ENCODE measurements at regions not wholly inside any gene's neighbourhood (a gene's known extent, or its start where the extent isn't known, plus 50 kb on each side); places are given as distances from the start of the nearest gene placed in this dataset.
"Not testable (repeated sequence)": the region's sequence is repeated elsewhere in the genome, so short reads cannot be mapped to it uniquely, and the experiment has no call there.

DNA sequence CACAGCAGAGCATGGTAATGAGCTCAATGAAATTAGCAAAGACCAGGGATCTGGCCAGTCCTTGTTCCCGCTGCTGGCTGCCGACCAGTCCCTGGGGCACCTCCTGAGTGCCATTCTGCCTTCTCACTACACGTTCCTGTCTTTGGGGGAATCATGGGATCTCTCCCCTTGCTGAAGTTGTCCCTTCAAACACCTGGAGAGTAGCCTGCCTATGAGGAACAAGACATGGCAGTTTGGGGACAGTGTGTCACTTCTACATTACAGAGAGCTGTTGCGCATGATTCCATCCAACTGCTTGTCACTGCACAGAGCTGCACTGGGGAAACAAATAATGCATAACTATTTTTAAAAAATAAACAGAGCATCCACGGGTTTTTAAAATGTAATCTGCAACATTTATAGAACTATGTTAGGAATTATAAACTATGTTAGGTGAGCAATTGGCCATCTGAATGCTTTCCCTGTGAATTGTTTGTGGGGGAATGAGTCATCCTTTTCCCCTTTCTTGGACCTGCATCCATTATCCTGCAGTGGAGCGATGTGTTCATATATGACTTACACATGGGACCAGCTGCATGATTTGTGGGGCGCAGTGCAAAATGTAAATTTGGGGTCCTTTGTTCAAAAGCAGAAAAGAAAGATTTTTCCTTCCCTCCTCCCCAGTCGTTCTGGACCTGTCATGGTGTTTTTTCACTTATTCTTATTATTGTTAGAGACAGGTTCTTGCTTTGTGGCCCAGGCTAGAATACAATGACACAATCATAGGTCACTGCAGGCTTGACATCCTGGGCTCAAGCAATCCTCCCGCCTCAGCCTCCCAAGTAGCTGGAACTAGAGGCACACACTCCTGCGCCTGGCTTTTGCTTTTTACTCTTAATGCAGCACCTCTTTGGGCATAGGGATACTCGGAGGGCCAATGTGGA, 115.0 kb upstream of the TBL1X start:
- DNase-seq, result no peak

GRCh38 chrX:9351126-9351525, 113.7 kb upstream of the TBL1X start:
- peak; percentile 26 for DNase-seq

- peak; percentile 17 for DNase-seq
Observed at GRCh38 chrX:9352243-9352642, 112.6 kb upstream of the TBL1X start.

GRCh38 chrX:9352694-9353411, 112.0 kb upstream of the TBL1X start:
- DNase-seq, result peak; percentile 54

DNA sequence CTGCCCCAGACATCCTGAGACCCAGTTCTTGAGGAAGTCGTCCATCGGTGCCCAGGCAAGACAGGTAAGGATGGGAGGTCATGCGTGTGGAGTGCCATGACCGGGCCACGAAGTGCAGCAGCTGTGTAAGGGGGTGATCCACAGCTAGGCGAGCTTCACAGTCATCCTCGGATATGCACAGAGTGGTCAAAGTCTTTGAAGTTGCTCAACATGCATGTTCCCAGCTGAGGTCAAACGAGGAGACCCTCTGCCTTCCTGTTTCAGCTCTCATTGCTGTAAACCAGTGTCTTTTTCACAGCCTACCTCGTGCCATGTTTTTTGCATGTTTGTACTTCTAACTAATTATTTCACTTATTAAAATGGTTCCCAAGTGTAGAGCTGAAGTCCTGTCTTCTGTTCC, 109.9 kb upstream of the TBL1X start:
- DNase-seq, result no peak

- peak; percentile 64 for DNase-seq
Observed at GRCh38 chrX:9355739-9356138, 109.1 kb upstream of the TBL1X start.

- no peak for DNase-seq
Observed at GRCh38 chrX:9356846-9357245, 108.0 kb upstream of the TBL1X start.

- DNase-seq, result no peak
Observed at GRCh38 chrX:9357518-9358114, 107.2 kb upstream of the TBL1X start.

DNA sequence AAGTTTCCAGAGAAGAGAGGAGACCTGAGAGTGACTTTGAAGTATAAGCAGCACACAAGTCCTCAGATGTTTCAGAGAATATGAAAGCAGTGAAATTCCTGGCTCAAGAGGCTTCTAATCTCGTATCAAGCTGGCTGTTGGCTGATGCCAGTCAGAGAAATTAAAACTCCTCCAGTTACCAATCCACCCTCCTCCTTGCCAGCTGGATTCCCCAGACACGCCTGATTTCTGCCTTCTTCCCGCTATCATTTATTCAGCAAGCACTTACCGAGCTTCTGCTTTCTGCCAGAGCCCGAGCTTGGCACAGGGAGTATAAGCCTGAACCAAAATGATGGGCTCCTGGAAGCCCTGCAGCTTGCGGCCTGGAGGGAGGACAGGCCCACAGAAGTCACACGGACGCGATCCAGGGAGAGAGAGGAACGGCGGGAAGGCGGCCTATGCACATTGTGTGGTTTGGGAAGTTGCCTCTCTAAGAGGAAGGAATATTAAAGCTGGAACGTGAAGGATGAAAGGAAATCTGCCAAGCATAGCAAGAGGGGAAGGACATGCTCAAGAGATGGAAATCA, 102.4 kb upstream of the TBL1X start:
- no peak for DNase-seq

- DNase-seq, result no peak
Observed at GRCh38 chrX:9367421-9367820, 97.4 kb upstream of the TBL1X start.

DNA sequence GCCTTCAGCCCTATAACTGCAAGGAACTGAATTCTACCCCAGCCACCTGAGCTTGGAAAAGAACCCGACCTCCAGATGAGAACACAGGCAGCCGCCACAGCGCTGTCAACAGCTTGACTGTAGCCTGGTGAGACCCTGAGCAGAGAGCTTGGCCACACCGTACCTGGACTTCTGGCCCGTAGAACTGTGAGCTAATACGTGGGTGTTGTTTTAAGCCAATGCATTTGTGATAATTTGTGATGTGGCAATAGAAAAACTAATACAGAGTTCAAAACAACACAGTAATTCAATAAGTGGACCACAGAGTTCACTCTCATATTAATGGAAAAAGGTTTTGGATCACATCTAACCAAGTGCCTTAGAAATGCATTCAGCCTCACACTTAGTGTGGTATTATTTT, 96.6 kb upstream of the TBL1X start:
- DNase-seq, result no peak

DNA sequence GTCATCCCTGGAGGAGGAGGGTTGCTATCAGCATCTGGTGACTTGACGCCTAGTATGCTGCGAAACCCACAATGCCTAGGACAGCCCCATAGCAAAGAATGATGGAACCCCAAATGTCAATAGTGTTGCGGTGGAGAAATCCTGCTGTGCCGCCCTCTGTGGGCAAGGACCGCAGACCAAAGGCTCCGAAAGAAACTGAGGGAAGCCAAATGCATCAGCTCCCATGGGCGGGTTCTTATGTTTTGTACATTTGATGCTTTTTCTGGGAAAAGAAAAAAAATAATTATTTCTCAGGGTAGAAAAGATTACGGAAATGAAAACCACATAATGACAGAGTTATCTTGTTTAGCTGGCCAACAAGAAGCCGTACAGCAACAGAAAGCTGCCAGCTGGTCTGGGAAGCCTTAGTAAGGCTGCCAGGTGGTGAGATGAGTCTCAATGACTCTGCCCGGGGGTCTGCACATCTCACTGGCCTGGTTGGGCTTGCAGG, 95.0 kb upstream of the TBL1X start:
- no peak for DNase-seq

DNA sequence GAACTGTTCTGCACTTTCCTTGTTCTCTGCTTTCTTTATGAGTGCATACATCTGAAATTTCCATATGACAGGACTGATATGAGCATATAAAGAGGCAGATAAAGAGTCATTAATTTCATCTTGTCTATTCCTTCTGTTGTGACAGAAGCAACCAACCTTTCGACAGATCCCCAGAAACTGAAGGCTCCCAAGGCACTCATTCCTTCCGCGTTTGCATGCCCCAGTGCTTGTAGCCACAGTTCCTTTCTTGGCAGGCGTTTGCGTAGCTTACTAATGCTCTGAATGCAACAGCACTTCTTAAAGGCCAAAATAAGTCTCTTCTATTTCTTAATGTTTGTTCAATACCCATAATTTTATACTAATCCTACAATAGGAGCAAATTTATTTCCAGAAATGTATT, 94.0 kb upstream of the TBL1X start:
- no peak for DNase-seq

GRCh38 chrX:9372866-9373265, 92.0 kb upstream of the TBL1X start:
- no peak for DNase-seq

- DNase-seq, result no peak
Observed at GRCh38 chrX:9373789-9374188, 91.1 kb upstream of the TBL1X start.

- no peak for DNase-seq
Observed at GRCh38 chrX:9374555-9374954, 90.3 kb upstream of the TBL1X start.

- no peak for DNase-seq
Observed at GRCh38 chrX:9376111-9376510, 88.7 kb upstream of the TBL1X start.

GRCh38 chrX:9377216-9377615, 87.6 kb upstream of the TBL1X start:
- not testable (repeated sequence) for DNase-seq

- DNase-seq, result no peak
Observed at GRCh38 chrX:9378980-9379696, 85.7 kb upstream of the TBL1X start.

DNA sequence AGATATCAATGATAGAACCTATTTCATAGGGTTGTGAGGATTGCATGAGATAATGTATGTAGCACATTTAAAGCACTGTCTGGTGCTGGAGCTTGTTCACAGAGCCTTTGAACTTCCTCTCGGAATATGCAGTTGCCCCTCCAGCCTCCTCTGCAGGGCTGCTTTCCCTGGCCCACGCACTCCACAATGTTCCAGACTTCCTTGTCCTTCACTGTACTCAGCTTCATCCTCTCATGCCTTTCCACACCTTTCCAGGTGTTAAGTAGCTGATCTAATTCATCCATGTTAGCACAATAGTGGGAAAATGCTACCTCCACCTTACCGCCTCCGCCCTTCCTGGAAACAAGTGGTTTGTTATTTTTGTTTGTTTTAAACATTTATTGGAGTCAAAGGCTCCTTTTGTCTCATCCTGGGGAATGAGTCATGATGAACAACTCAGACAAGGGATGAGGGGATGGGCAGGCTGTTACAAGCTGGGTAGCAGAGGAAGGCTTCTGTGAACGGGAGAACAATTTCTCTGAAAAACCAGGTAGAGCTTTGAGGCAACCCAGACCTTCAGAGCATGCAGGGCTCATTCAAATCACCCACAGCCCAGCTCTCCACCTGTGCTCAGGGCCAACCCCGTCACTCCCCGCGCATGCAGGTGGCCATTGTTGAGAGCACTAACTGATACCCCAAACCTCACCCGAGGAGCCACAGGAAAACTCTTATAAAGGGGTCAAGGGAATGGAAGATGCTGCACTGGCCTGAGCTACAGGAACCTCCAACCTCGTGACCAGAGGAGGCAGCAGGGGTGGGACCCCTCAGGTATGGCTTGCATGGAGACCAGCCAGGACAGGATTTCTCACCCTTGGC, 84.9 kb upstream of the TBL1X start:
- DNase-seq, result no peak

GRCh38 chrX:9383655-9384054, 81.2 kb upstream of the TBL1X start:
- DNase-seq, result no peak

DNA sequence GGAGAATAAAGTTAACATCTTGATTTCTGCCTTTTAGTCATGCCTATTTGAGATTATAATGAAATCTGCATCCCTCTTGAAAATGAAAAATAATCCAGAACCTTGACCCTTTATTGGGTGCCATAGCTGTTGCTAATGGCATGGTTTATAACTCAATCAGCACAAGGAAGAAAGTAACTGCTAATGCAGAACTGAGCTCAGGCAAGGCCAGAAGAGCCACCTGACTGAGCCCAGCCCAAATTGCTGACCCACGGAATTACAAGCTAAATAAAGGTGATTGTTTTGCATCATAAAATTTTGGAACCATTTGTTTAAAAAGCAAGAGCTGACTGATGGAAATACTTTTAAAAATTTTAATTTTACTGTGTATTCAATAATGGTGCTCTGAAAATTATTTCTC, 76.4 kb upstream of the TBL1X start:
- DNase-seq, result no peak
